ENCODE measurements at regions not wholly inside any gene's neighbourhood (a gene's known extent, or its start where the extent isn't known, plus 50 kb on each side); places are given as distances from the start of the nearest gene placed in this dataset.

DNA sequence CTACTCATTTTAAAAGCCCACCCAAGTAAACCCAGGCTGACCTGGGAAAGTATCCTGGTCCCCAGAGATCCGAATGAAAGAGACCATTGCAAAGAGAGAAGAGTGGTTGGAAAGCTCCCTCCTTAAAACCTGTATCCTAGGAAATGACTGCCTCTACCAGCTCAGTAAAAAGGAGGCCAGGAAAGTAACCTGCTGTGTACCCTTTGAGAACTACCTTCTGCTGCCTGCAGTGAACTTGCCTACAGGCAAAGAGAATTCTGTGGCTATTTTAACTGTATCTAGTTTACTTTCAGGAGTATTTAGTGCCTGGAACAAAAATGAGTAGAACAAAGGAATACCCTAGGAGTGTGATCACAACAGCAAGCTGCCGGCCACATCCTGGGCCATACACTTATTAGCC lies 641.7 kb upstream of the NRXN1 start:
- no peaks in the 10 kb centered on the region for H3K27me3 ChIP-seq
- intact Hi-C loops (cut with DNase I; ENCODE audit: low total_unique reads): no loop called here
- no peaks in the 10 kb centered on the region for H3K4me1 ChIP-seq
- DNase-seq: no peak
- H3K27ac ChIP-seq: no peak overlapping the region
- TF ChIP-seq, protein P1, sequence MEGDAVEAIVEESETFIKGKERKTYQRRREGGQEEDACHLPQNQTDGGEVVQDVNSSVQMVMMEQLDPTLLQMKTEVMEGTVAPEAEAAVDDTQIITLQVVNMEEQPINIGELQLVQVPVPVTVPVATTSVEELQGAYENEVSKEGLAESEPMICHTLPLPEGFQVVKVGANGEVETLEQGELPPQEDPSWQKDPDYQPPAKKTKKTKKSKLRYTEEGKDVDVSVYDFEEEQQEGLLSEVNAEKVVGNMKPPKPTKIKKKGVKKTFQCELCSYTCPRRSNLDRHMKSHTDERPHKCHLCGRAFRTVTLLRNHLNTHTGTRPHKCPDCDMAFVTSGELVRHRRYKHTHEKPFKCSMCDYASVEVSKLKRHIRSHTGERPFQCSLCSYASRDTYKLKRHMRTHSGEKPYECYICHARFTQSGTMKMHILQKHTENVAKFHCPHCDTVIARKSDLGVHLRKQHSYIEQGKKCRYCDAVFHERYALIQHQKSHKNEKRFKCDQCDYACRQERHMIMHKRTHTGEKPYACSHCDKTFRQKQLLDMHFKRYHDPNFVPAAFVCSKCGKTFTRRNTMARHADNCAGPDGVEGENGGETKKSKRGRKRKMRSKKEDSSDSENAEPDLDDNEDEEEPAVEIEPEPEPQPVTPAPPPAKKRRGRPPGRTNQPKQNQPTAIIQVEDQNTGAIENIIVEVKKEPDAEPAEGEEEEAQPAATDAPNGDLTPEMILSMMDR (IDR thresholded peaks at IDR 0.05): no peak
- TF ChIP-seq POLR2A (IDR thresholded peaks at IDR 0.05): no peak
- no peaks in the 10 kb centered on the region for H3K9me3 ChIP-seq
- H3K4me3 ChIP-seq: no peak overlapping the region
- no peaks in the 10 kb centered on the region for H3K36me3 ChIP-seq

DNA sequence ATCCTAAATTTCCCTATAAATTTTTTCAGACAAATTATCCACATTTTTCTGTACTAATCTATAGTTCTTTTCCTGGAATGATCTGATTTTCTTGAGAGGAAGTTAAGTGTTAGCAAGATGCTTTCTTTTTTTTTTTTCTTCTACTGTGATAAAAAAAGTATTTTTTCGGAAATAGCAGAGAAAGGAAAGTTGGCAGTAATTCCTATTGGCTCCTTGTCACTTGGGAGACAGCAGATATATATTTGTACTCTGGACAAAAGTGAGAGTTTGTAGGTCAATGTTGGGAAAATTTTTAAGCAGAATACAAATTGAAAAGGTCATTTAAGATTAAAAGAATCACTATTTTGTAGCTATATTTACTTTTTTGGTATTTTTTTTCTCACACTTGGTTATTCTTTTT lies 635.7 kb upstream of the NRXN1 start:
- intact Hi-C loops (cut with DNase I; ENCODE audit: low total_unique reads): no loop called here
- Histone ChIP-seq H3K27me3 (no peaks in the 10 kb centered on the region), H3K27ac (no peak overlapping the region), H3K36me3 (no peaks in the 10 kb centered on the region), H3K9me3 (no peaks in the 10 kb centered on the region), H3K4me3 (no peak overlapping the region), H3K4me1 (no peaks in the 10 kb centered on the region)
- no peak for DNase-seq
- TF ChIP-seq, protein P1 (IDR thresholded peaks at IDR 0.05): no peak
- no peak for TF ChIP-seq POLR2A (IDR thresholded peaks at IDR 0.05)

GRCh38 chr2:51662187-51662586 lies 630.3 kb upstream of the NRXN1 start:
- TF ChIP-seq, protein P1 (IDR thresholded peaks at IDR 0.05): no peak
- TF ChIP-seq POLR2A (IDR thresholded peaks at IDR 0.05): no peak
- no peaks in the 10 kb centered on the region for H3K36me3 ChIP-seq
- no peaks in the 10 kb centered on the region for H3K9me3 ChIP-seq
- no peak overlapping the region for H3K27ac ChIP-seq
- no peak overlapping the region for H3K4me3 ChIP-seq
- intact Hi-C loops (cut with DNase I; ENCODE audit: low total_unique reads): no loop called here
- DNase-seq: no peak
- no peaks in the 10 kb centered on the region for H3K27me3 ChIP-seq
- H3K4me1 ChIP-seq: no peaks in the 10 kb centered on the region

- DNase-seq: no peak
- no peaks in the 10 kb centered on the region for H3K4me1 ChIP-seq
- no peaks in the 10 kb centered on the region for H3K9me3 ChIP-seq
- no peaks in the 10 kb centered on the region for H3K27me3 ChIP-seq
- no peak for TF ChIP-seq POLR2A (IDR thresholded peaks at IDR 0.05)
- TF ChIP-seq, protein P1 (IDR thresholded peaks at IDR 0.05): no peak
- no peak overlapping the region for H3K27ac ChIP-seq
- intact Hi-C loops (cut with DNase I; ENCODE audit: low total_unique reads): no loop called here
- H3K36me3 ChIP-seq: no peaks in the 10 kb centered on the region
- no peak overlapping the region for H3K4me3 ChIP-seq
Measured at GRCh38 chr2:51657849-51658248, 625.9 kb upstream of the NRXN1 start.

DNA sequence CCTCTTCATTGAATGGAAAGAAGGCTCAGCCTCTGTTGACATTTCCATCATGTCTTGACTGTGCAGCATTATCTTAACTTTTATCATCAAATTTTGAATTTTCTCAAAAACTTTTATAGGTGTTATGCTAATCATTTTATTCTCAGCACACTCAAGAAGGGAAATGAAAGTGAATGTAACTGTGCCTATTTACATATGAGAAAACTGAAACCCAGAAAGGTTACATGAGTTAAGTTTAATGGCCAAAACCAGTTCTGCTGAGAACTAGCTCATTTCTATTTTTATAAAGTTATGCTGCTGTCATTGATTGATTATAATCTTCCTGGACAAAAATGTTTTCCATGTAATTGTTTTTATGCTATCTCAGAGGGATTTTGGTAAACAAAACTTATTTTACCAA lies 618.8 kb upstream of the NRXN1 start:
- no peak for TF ChIP-seq POLR2A (IDR thresholded peaks at IDR 0.05)
- TF ChIP-seq, protein P1 (IDR thresholded peaks at IDR 0.05): no peak
- intact Hi-C loops (cut with DNase I; ENCODE audit: low total_unique reads): no loop called here
- no peak for DNase-seq

More for the DNA sequence above, 618.8 kb upstream of the NRXN1 start:
- Histone ChIP-seq H3K9me3 (no peaks in the 10 kb centered on the region), H3K4me1 (no peaks in the 10 kb centered on the region), H3K4me3 (no peak overlapping the region), H3K27me3 (no peaks in the 10 kb centered on the region), H3K36me3 (no peaks in the 10 kb centered on the region), H3K27ac (no peak overlapping the region)
